Cardiac muscle cell (in vitro differentiated cells and primary cell): ENCODE measurements at regions not wholly inside any gene's neighbourhood (a gene's known extent, or its start where the extent isn't known, plus 50 kb on each side); places are given as distances from the start of the nearest gene placed in this dataset.
"Not testable (repeated sequence)": the region's sequence is repeated elsewhere in the genome, so short reads cannot be mapped to it uniquely, and the experiment has no call there.

ENCODE experiments used
- DNase-seq, 2 donors: peaks; one replicate each; pipeline versions ENCODE4 v3.0.0 to v3.0.0-alpha.2; 2010 to 2017; ENCODE audit warnings: low read depth in 1 of 2, low spot score in 1 of 2
- H3K27ac ChIP-seq: fragments of 200-600 bp; sonication (generic); 2 replicates; pipeline ENCODE4 v1.5.1; 2016
- H3K27me3 ChIP-seq: fragments of 200-600 bp; sonication (generic); 2 replicates; pipeline ENCODE4 v1.6.0; 2016; ENCODE audit warnings: control low read depth
- H3K36me3 ChIP-seq: fragments of 200-600 bp; sonication (generic); 2 replicates; pipeline ENCODE4 v1.5.1; 2016; ENCODE audit warnings: control low read depth
- H3K4me1 ChIP-seq: fragments of 200-600 bp; sonication (generic); 2 replicates; pipeline ENCODE4 v1.8.1; 2017; ENCODE audit warnings: low read depth, mild to moderate bottlenecking, mixed run types
- H3K4me3 ChIP-seq: fragments of 200-600 bp; sonication (generic); 2 replicates; pipeline ENCODE4 v1.5.1; 2016; ENCODE audit warnings: mild to moderate bottlenecking
- H3K9me3 ChIP-seq: fragments of 200-600 bp; sonication (generic); 2 replicates; pipeline ENCODE4 v1.5.1; 2017; ENCODE audit warnings: low read depth, mild to moderate bottlenecking, control low read depth
- CTCF ChIP-seq: IDR thresholded peaks from 2 replicates; pipeline ENCODE4 v1.5.1; 2012; ENCODE audit warnings: low read depth, mild to moderate bottlenecking, low read length

GRCh38 chr20:22691369-22692118, 107.2 kb upstream of the FOXA2 start:
- Histone ChIP-seq H3K4me1 (no peaks in the 10 kb centered on the region), H3K36me3 (no peaks in the 10 kb centered on the region), H3K27ac (no peak overlapping the region), H3K27me3 (no peaks in the 10 kb centered on the region), H3K9me3 (no peaks in the 10 kb centered on the region), H3K4me3 (no peak overlapping the region)
- TF ChIP-seq CTCF, result peak; percentile 92
- DNase-seq, result peak; percentile 85 to 87

GRCh38 chr20:22692119-22692475, 107.7 kb upstream of the FOXA2 start:
- no peak for TF ChIP-seq CTCF
- DNase-seq, result no peak
- Histone ChIP-seq H3K27ac (no peak overlapping the region), H3K4me3 (no peak overlapping the region), H3K27me3 (no peaks in the 10 kb centered on the region), H3K36me3 (no peaks in the 10 kb centered on the region), H3K4me1 (no peaks in the 10 kb centered on the region), H3K9me3 (no peaks in the 10 kb centered on the region)

- not testable (repeated sequence) for H3K9me3 ChIP-seq, H3K27ac ChIP-seq, H3K4me3 ChIP-seq, DNase-seq, H3K36me3 ChIP-seq, H3K27me3 ChIP-seq, H3K4me1 ChIP-seq
Measured at GRCh38 chr20:22692620-22693019, 108.2 kb upstream of the FOXA2 start.

- Histone ChIP-seq H3K9me3 (no peaks in the 10 kb centered on the region), H3K27ac (no peak overlapping the region), H3K4me3 (no peak overlapping the region), H3K4me1 (no peaks in the 10 kb centered on the region), H3K27me3 (peaks cover 4% of the 10 kb centered on the region), H3K36me3 (no peaks in the 10 kb centered on the region)
- TF ChIP-seq CTCF, result no peak
- DNase-seq, result no peak
Measured at GRCh38 chr20:22696759-22697158, 112.4 kb upstream of the FOXA2 start.

- Histone ChIP-seq H3K4me1 (no peaks in the 10 kb centered on the region), H3K27me3 (peaks cover 4% of the 10 kb centered on the region), H3K9me3 (no peaks in the 10 kb centered on the region), H3K27ac (no peak overlapping the region), H3K4me3 (no peak overlapping the region), H3K36me3 (no peaks in the 10 kb centered on the region)
- TF ChIP-seq CTCF, result no peak
- peak in 1 of 2 donors; percentile 40 for DNase-seq
Measured at GRCh38 chr20:22698259-22698842, 114.0 kb upstream of the FOXA2 start.

GRCh38 chr20:22699396-22699795, 115.0 kb upstream of the FOXA2 start:
- H3K36me3 ChIP-seq, result no peaks in the 10 kb centered on the region
- no peak for TF ChIP-seq CTCF

More at GRCh38 chr20:22699396-22699795, 115.0 kb upstream of the FOXA2 start:
- Histone ChIP-seq H3K4me3 (no peak overlapping the region), H3K27me3 (peaks cover 4% of the 10 kb centered on the region), H3K9me3 (no peaks in the 10 kb centered on the region), H3K4me1 (no peaks in the 10 kb centered on the region), H3K27ac (no peak overlapping the region)
- no peak for DNase-seq
